Smooth muscle cell (in vitro differentiated cells): ENCODE measurements at regions not wholly inside any gene's neighbourhood (a gene's known extent, or its start where the extent isn't known, plus 50 kb on each side); places are given as distances from the start of the nearest gene placed in this dataset.
A peak's percentile ranks its signal among the peaks of the same experiment; 100 is the strongest.

Experiments used
- DNase-seq: peaks from one replicate; lab custom pipeline; 2025; ENCODE audit not compliant: unreplicated experiment; lab: John Stamatoyannopoulos, UW
- H2AFZ ChIP-seq: fragments of 200-600 bp; sonication (generic); 2 replicates; pipeline ENCODE4 v1.6.0; 2016; ENCODE audit warnings: antibody characterized with exemption, low read depth, mild to moderate bottlenecking
- H3F3A ChIP-seq: fragments of 200-600 bp; sonication (generic); 2 replicates; pipeline ENCODE4 v1.6.0; 2017; ENCODE audit warnings: antibody characterized with exemption, low read depth
- H3K27ac ChIP-seq: fragments of 200-600 bp; sonication (generic); 2 replicates; pipeline ENCODE4 v1.5.1; 2016; ENCODE audit warnings: low read depth, mild to moderate bottlenecking
- H3K27me3 ChIP-seq: fragments of 200-600 bp; sonication (generic); 2 replicates; pipeline ENCODE4 v1.6.1; 2016; ENCODE audit warnings: low read depth, mild to moderate bottlenecking
- H3K36me3 ChIP-seq: fragments of 200-600 bp; sonication (generic); 2 replicates; pipeline ENCODE4 v1.5.1; 2016; ENCODE audit warnings: low read depth
- H3K4me1 ChIP-seq: fragments of 200-600 bp; sonication (generic); 2 replicates; pipeline ENCODE4 v1.5.1; 2016; ENCODE audit warnings: low read depth
- H3K4me2 ChIP-seq: fragments of 200-600 bp; sonication (generic); 2 replicates; pipeline ENCODE4 v1.6.0; 2016; ENCODE audit warnings: mild to moderate bottlenecking
- H3K4me3 ChIP-seq: fragments of 200-600 bp; sonication (generic); 2 replicates; pipeline ENCODE4 v1.5.1; 2016; ENCODE audit warnings: mild to moderate bottlenecking
- H3K79me2 ChIP-seq: fragments of 200-600 bp; sonication (generic); 2 replicates; pipeline ENCODE4 v1.6.0; 2016; ENCODE audit warnings: low read depth, mild to moderate bottlenecking
- H3K9ac ChIP-seq: fragments of 200-600 bp; sonication (generic); 2 replicates; pipeline ENCODE4 v1.6.0; 2016; ENCODE audit warnings: low read depth
- H3K9me3 ChIP-seq: fragments of 200-600 bp; sonication (generic); replicated peaks from 2 replicates; pipeline ENCODE4 v1.5.1; 2016; ENCODE audit warnings: low read depth
- H4K20me1 ChIP-seq: fragments of 200-600 bp; sonication (generic); 2 replicates; pipeline ENCODE4 v1.6.0; 2016; ENCODE audit warnings: low read depth
- WGBS: methylation state at CpG from one replicate; pipeline ENCODE4 v1.1.7; 2016; ENCODE audit warnings: low lambda C conversion rate; 5-methylcytosine and 5-hydroxymethylcytosine counted together
- TF ChIP-seq, protein P1 (sequence below): fragments of 200-600 bp; sonication (generic); IDR thresholded peaks from 2 replicates; pipeline ENCODE4 v1.5.1; 2017; ENCODE audit warnings: borderline replicate concordance, mild to moderate bottlenecking, antibody characterized with exemption; ENCODE audit not compliant: insufficient read depth, poor library complexity, severe bottlenecking

DNA sequence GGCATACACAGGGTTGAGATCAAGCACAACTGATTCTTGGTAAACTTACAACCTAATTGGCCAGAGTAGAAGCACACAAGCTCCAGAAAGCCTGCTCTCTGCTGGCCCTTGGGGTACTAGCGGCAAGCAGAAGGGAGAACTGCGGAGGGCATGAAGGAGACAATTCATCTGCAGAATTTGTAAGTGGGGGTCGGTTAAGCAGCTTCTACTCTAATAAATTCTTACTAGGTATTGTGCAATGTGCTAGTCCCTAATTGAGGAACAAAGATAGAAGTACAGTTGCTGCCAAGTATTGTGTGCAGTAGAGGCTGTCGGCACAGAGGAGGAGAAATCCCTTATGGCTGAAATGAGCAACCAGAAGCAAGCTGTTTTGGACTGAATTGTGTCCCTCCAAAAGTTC lies 91.2 kb upstream of the VEPH1 start:
- TF ChIP-seq, protein P1, sequence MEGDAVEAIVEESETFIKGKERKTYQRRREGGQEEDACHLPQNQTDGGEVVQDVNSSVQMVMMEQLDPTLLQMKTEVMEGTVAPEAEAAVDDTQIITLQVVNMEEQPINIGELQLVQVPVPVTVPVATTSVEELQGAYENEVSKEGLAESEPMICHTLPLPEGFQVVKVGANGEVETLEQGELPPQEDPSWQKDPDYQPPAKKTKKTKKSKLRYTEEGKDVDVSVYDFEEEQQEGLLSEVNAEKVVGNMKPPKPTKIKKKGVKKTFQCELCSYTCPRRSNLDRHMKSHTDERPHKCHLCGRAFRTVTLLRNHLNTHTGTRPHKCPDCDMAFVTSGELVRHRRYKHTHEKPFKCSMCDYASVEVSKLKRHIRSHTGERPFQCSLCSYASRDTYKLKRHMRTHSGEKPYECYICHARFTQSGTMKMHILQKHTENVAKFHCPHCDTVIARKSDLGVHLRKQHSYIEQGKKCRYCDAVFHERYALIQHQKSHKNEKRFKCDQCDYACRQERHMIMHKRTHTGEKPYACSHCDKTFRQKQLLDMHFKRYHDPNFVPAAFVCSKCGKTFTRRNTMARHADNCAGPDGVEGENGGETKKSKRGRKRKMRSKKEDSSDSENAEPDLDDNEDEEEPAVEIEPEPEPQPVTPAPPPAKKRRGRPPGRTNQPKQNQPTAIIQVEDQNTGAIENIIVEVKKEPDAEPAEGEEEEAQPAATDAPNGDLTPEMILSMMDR = peak; percentile 5
- Histone ChIP-seq H2AFZ (no peak overlapping the region), H3K27me3 (peaks cover 26% of the 10 kb centered on the region), H3K36me3 (no peaks in the 10 kb centered on the region), H3K79me2 (no peaks in the 10 kb centered on the region), H3K4me2 (no peak overlapping the region), H3K9me3 (no peaks in the 10 kb centered on the region), H3K27ac (no peak overlapping the region), H3K4me1 (no peaks in the 10 kb centered on the region), H3K9ac (no peak overlapping the region), H3K4me3 (no peak overlapping the region), H4K20me1 (no peaks in the 10 kb centered on the region), H3F3A (no peaks in the 10 kb centered on the region)
- no peak for DNase-seq
- 85% methylated on average over 4 of the region's 4 CpGs for WGBS

DNA sequence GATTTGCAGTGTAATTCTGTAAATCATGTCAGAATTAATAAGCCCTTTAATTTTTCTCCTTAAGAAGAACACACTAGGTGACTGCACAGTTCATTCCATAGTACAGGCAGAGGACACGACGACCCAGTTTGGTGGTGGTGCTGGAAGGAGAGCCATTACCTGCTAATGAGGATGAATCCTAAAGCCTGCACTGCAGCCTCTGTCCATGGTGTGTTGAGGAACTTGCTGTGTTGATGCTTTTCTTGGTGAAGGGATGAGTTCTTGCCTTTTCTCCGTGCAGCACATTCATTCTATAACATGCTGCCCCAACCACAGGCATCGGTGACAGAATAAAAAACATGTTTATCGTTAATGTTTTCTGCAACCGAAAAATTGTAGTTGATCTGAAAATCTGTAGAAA lies 89.6 kb upstream of the VEPH1 start:
- TF ChIP-seq, protein P1 = no peak

DNA sequence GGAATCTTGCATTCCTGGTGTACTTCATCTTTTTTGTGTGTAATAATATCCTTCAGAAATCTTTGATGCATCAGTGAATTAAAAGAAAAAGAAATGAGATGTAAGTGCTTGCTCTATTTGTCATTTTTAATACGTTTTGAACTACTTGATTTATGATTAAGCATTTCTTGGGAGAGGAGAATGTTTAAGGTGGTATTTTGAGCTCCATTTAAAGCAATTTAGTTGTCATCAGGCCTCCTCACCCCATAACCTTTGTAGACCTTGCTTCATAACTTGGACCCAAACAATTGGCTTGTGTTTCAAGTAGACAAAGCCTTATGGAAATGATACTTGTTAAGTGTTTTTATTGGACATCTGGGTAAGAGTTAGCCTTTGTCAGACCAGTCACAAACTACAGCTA lies 87.1 kb upstream of the VEPH1 start:
- 70% methylated on average over 1 of the region's 1 CpG for WGBS
- H3K36me3 ChIP-seq = no peaks in the 10 kb centered on the region
- no peak overlapping the region for H2AFZ ChIP-seq
- TF ChIP-seq, protein P1 = no peak
- no peak overlapping the region for H3K9ac ChIP-seq
- no peak overlapping the region for H3K4me3 ChIP-seq
- H3K79me2 ChIP-seq = no peaks in the 10 kb centered on the region
- no peak for DNase-seq
- H3F3A ChIP-seq = no peaks in the 10 kb centered on the region
- H3K4me1 ChIP-seq = no peaks in the 10 kb centered on the region
- H3K9me3 ChIP-seq = no peaks in the 10 kb centered on the region
- no peak overlapping the region for H3K27ac ChIP-seq
- peaks cover 20% of the 10 kb centered on the region for H3K27me3 ChIP-seq
- H4K20me1 ChIP-seq = no peaks in the 10 kb centered on the region
- no peak overlapping the region for H3K4me2 ChIP-seq

More for the DNA sequence above, 89.6 kb upstream of the VEPH1 start:
- Histone ChIP-seq H3K36me3 (no peaks in the 10 kb centered on the region), H4K20me1 (no peaks in the 10 kb centered on the region), H3K27me3 (peaks cover 26% of the 10 kb centered on the region), H3K9ac (no peak overlapping the region), H3K79me2 (no peaks in the 10 kb centered on the region), H3K4me2 (no peak overlapping the region), H3K9me3 (no peaks in the 10 kb centered on the region), H2AFZ (no peak overlapping the region), H3K4me3 (no peak overlapping the region), H3K27ac (no peak overlapping the region), H3F3A (no peaks in the 10 kb centered on the region), H3K4me1 (no peaks in the 10 kb centered on the region)
- 84% methylated on average over 6 of the region's 6 CpGs for WGBS
- no peak for DNase-seq

DNA sequence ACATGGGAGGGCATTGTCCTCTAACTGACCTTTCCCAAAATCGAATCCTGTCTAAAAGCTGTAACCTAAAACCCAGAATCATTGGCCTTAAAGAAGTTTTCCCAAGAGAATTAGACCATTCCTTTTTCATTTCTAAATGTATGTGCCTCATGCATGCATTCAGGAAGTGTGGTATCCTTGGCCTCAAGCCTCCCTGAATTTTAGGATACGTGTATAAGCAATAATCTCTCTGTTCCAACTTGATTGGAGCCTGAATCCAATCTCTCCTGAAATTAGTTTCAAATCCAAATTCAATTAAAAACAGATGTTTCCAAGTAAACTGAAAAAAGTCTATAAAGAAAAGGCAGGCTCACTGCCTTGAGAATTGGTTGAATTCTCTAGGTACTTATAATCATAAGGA lies 86.0 kb upstream of the VEPH1 start:
- Histone ChIP-seq H3K4me1 (no peaks in the 10 kb centered on the region), H3K27ac (no peak overlapping the region), H2AFZ (no peak overlapping the region), H3K9ac (no peak overlapping the region), H3F3A (no peaks in the 10 kb centered on the region), H3K36me3 (no peaks in the 10 kb centered on the region), H3K4me3 (no peak overlapping the region), H3K9me3 (no peaks in the 10 kb centered on the region), H3K4me2 (no peak overlapping the region), H4K20me1 (no peaks in the 10 kb centered on the region), H3K27me3 (peaks cover 19% of the 10 kb centered on the region), H3K79me2 (no peaks in the 10 kb centered on the region)
- TF ChIP-seq, protein P1 = no peak
- DNase-seq = no peak
- 75% methylated on average over 2 of the region's 2 CpGs for WGBS
